Gastroesophageal sphincter (tissue), 4 donors: ENCODE measurements at regions not wholly inside any gene's neighbourhood (a gene's known extent, or its start where the extent isn't known, plus 50 kb on each side); places are given as distances from the start of the nearest gene placed in this dataset.

Experiments used
- ATAC-seq: fragments of 150-250 bp; one replicate; pipeline ENCODE4 v1.9.1; 2016; ENCODE audit warnings: mild to moderate bottlenecking, moderate library complexity
- H3K27ac ChIP-seq, 4 donors: fragments of 200-600 bp; sonication (generic) in 3 of 4; 1 replicate in 3 of 4; 2 replicates in 1 of 4; pipeline ENCODE4 v1.5.1; 2016 to 2019
- H3K27me3 ChIP-seq: fragments of 200-600 bp; sonication (generic); one replicate; pipeline ENCODE4 v1.5.1; 2019
- H3K36me3 ChIP-seq, 2 donors: fragments of 200-600 bp; sonication (generic); one replicate each; pipeline ENCODE4 v1.5.1; 2019; ENCODE audit warnings: control low read depth in 1 of 2
- H3K4me1 ChIP-seq, 3 donors: fragments of 200-600 bp; sonication (generic); 1 replicate in 2 of 3; 2 replicates in 1 of 3; pipeline ENCODE4 v1.5.1; 2016 to 2019; ENCODE audit warnings: control low read depth in 2 of 3
- H3K4me3 ChIP-seq, 2 donors: fragments of 200-600 bp; sonication (generic); one replicate each; pipeline ENCODE4 v1.5.1; 2019; ENCODE audit warnings: mild to moderate bottlenecking in 1 of 2, moderate library complexity in 1 of 2
- H3K9me3 ChIP-seq, 3 donors: fragments of 200-600 bp; sonication (generic); one replicate each; pipeline ENCODE4 v1.5.1; 2017 to 2019; ENCODE audit warnings: control low read depth in 2 of 3
- CTCF ChIP-seq, 4 experiments: fragments of 200-600 bp in 2 of 4; fragments of 450-650 bp in 2 of 4; sonication (generic) in 1 of 4; IDR thresholded peaks; one replicate each; pipeline ENCODE4 v1.5.1; 2017 to 2019; ENCODE audit warnings: antibody characterized with exemption in 4 of 4, mild to moderate bottlenecking in 2 of 4, moderate library complexity in 2 of 4
- EP300 ChIP-seq: sonication (generic); formaldehyde crosslinking; IDR thresholded peaks from one replicate; pipeline ENCODE4 v1.6.1; 2017; ENCODE audit warnings: antibody characterized with exemption, mild to moderate bottlenecking
- POLR2A ChIP-seq, 2 donors: fragments of 450-650 bp; IDR thresholded peaks; one replicate each; pipeline ENCODE4 v1.6.1; 2017; ENCODE audit warnings: antibody characterized with exemption in 2 of 2, mild to moderate bottlenecking in 2 of 2, moderate library complexity in 1 of 2
- POLR2AphosphoS5 ChIP-seq: sonication (generic); formaldehyde crosslinking; IDR thresholded peaks from one replicate; pipeline ENCODE4 v1.6.1; 2017; ENCODE audit warnings: antibody characterized with exemption
- WGBS, 2 donors: methylation state at CpG; one replicate each; pipeline ENCODE4 v1.1.5; 2018; ENCODE audit warnings: low coverage in 1 of 2; 5-methylcytosine and 5-hydroxymethylcytosine counted together

GRCh38 chr11:23453522-23453921 lies 593.2 kb upstream of the CCDC179 start:
- Histone ChIP-seq H3K27me3 (no peaks in the 10 kb centered on the region), H3K4me3 (no peak overlapping the region), H3K9me3 (peaks cover 0 to 8% (median 0%) of the 10 kb centered on the region in 3 donors), H3K27ac (no peak overlapping the region), H3K4me1 (no peaks in the 10 kb centered on the region), H3K36me3 (no peaks in the 10 kb centered on the region)
- ATAC-seq: no peak
- WGBS, 2 donors: 71 to 83% methylated on average over 2 of the region's 2 CpGs
- TF ChIP-seq CTCF (IDR thresholded peaks at IDR 0.05): no peak

GRCh38 chr11:23455321-23455891 lies 595.1 kb upstream of the CCDC179 start:
- Histone ChIP-seq H3K27me3 (no peaks in the 10 kb centered on the region), H3K4me3 (no peak overlapping the region), H3K4me1 (no peaks in the 10 kb centered on the region), H3K27ac (no peak overlapping the region), H3K36me3 (no peaks in the 10 kb centered on the region), H3K9me3 (peaks cover 0 to 6% (median 0%) of the 10 kb centered on the region in 3 donors)
- WGBS, 2 donors: 29 to 30% methylated on average over 2 to 3 of the region's 3 CpGs
- ATAC-seq: no peak
- no peak for TF ChIP-seq EP300
- no peak for TF ChIP-seq CTCF (IDR thresholded peaks at IDR 0.05)
- no peak for TF ChIP-seq POLR2AphosphoS5
- no peak for TF ChIP-seq POLR2A (IDR thresholded peaks at IDR 0.05)

GRCh38 chr11:23457641-23458040 lies 597.4 kb upstream of the CCDC179 start:
- no peaks in the 10 kb centered on the region for H3K36me3 ChIP-seq
- no peaks in the 10 kb centered on the region for H3K27me3 ChIP-seq
- H3K4me1 ChIP-seq: no peaks in the 10 kb centered on the region
- 90 to 98% methylated on average over 2 of the region's 2 CpGs for WGBS, 2 donors
- no peak for ATAC-seq
- no peaks in the 10 kb centered on the region for H3K9me3 ChIP-seq
- no peak overlapping the region for H3K4me3 ChIP-seq
- TF ChIP-seq POLR2A (IDR thresholded peaks at IDR 0.05): no peak
- no peak for TF ChIP-seq POLR2AphosphoS5
- no peak for TF ChIP-seq CTCF (IDR thresholded peaks at IDR 0.05)
- no peak for TF ChIP-seq EP300
- no peak overlapping the region for H3K27ac ChIP-seq

GRCh38 chr11:23471878-23472277 lies 611.6 kb upstream of the CCDC179 start:
- Histone ChIP-seq H3K9me3 (no peaks in the 10 kb centered on the region), H3K4me3 (no peak overlapping the region), H3K4me1 (no peaks in the 10 kb centered on the region), H3K27ac (no peak overlapping the region), H3K27me3 (no peaks in the 10 kb centered on the region), H3K36me3 (no peaks in the 10 kb centered on the region)
- ATAC-seq: no peak
- TF ChIP-seq POLR2AphosphoS5 (no peak), CTCF (IDR thresholded peaks at IDR 0.05) (no peak), EP300 (no peak)
- WGBS, 2 donors: 63 to 94% methylated on average over 2 of the region's 2 CpGs

- H3K36me3 ChIP-seq: no peaks in the 10 kb centered on the region
- TF ChIP-seq POLR2AphosphoS5 (no peak), EP300 (no peak), CTCF (IDR thresholded peaks at IDR 0.05) (no peak), POLR2A (IDR thresholded peaks at IDR 0.05) (no peak)
- H3K9me3 ChIP-seq: no peaks in the 10 kb centered on the region
- H3K27ac ChIP-seq: no peak overlapping the region
- no peaks in the 10 kb centered on the region for H3K4me1 ChIP-seq
- no peak for ATAC-seq
- no peaks in the 10 kb centered on the region for H3K27me3 ChIP-seq
- no peak overlapping the region for H3K4me3 ChIP-seq
These were observed 613.5 kb upstream of the CCDC179 start for GRCh38 chr11:23473782-23474181.
